KMS-11 (cell line): ENCODE measurements at regions not wholly inside any gene's neighbourhood (a gene's known extent, or its start where the extent isn't known, plus 50 kb on each side); places are given as distances from the start of the nearest gene placed in this dataset.

ENCODE experiments used
- H2AFZ ChIP-seq: fragments of 200-600 bp; sonication (generic); 2 replicates; pipeline ENCODE4 v1.6.1; 2016; ENCODE audit warnings: antibody characterized with exemption, mixed run types, low read depth
- H3K27ac ChIP-seq: fragments of 200-600 bp; sonication (generic); 2 replicates; pipeline ENCODE4 v1.6.1; 2016; ENCODE audit warnings: mild to moderate bottlenecking, mixed run types
- H3K27me3 ChIP-seq: fragments of 200-600 bp; sonication (generic); 2 replicates; pipeline ENCODE4 v1.6.1; 2017; ENCODE audit warnings: mild to moderate bottlenecking, low read depth, mixed run types, moderate library complexity; ENCODE audit not compliant: insufficient read depth
- H3K36me3 ChIP-seq: fragments of 200-600 bp; sonication (generic); 2 replicates; pipeline ENCODE4 v1.6.1; 2017; ENCODE audit warnings: mild to moderate bottlenecking, mixed run types; ENCODE audit not compliant: insufficient read depth
- H3K4me1 ChIP-seq: fragments of 200-600 bp; sonication (generic); 2 replicates; pipeline ENCODE4 v1.6.1; 2016; ENCODE audit warnings: mild to moderate bottlenecking, low read depth, mixed run types; ENCODE audit not compliant: poor library complexity, severe bottlenecking
- H3K4me2 ChIP-seq: fragments of 200-600 bp; sonication (generic); 2 replicates; pipeline ENCODE4 v1.7.0; 2016; ENCODE audit warnings: mild to moderate bottlenecking, mixed run types
- H3K4me3 ChIP-seq: fragments of 200-600 bp; sonication (generic); IDR thresholded peaks from 2 replicates; pipeline ENCODE4 v1.6.1; 2017; ENCODE audit warnings: low read depth, low read length, mixed read lengths; ENCODE audit not compliant: insufficient read depth
- H3K79me2 ChIP-seq: fragments of 200-600 bp; sonication (generic); 2 replicates; pipeline ENCODE4 v1.6.1; 2016; ENCODE audit warnings: low read depth, mixed run types; ENCODE audit not compliant: insufficient read depth
- H3K9ac ChIP-seq: fragments of 200-600 bp; sonication (generic); 2 replicates; pipeline ENCODE4 v1.6.1; 2016; ENCODE audit warnings: mild to moderate bottlenecking, mixed run types
- H4K20me1 ChIP-seq: fragments of 200-600 bp; sonication (generic); 2 replicates; pipeline ENCODE4 v1.6.1; 2016; ENCODE audit warnings: mild to moderate bottlenecking, mixed run types; ENCODE audit not compliant: insufficient read depth
- TF ChIP-seq, protein P1 (sequence below): fragments of 200-600 bp; sonication (generic); conservative IDR thresholded peaks from 2 replicates; pipeline ENCODE4 v1.6.1; 2017; ENCODE audit warnings: low read depth, mild to moderate bottlenecking, antibody characterized with exemption, low read length, moderate library complexity, mixed read lengths

DNA sequence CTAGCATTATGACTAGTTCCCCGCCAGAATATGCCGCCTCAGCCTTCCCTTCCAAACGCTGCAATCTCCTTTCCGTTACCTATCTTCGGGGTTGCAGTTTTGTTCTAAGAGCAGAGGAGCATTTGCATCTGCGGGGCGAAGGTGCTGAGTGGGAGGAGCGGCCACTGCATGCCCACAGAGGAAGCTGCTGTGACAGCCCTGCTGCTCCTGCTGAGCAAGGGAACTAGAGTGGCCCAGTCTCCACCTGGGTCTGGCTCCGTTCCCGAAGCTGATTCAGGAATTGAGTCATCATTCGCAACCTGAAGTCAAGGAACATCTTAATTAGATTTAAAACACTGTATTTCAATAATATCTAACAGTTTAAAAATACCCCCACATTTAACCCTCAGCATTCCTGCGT is 98.2 kb upstream of the TJP1 start:
- Histone ChIP-seq H3K79me2 (no peaks in the 10 kb centered on the region), H4K20me1 (no peaks in the 10 kb centered on the region), H3K4me2 (no peak overlapping the region), H2AFZ (no peak overlapping the region), H3K9ac (no peak overlapping the region), H3K36me3 (no peaks in the 10 kb centered on the region), H3K27ac (no peak overlapping the region), H3K4me3 (no peak overlapping the region), H3K27me3 (no peaks in the 10 kb centered on the region), H3K4me1 (no peaks in the 10 kb centered on the region)
- TF ChIP-seq, protein P1, sequence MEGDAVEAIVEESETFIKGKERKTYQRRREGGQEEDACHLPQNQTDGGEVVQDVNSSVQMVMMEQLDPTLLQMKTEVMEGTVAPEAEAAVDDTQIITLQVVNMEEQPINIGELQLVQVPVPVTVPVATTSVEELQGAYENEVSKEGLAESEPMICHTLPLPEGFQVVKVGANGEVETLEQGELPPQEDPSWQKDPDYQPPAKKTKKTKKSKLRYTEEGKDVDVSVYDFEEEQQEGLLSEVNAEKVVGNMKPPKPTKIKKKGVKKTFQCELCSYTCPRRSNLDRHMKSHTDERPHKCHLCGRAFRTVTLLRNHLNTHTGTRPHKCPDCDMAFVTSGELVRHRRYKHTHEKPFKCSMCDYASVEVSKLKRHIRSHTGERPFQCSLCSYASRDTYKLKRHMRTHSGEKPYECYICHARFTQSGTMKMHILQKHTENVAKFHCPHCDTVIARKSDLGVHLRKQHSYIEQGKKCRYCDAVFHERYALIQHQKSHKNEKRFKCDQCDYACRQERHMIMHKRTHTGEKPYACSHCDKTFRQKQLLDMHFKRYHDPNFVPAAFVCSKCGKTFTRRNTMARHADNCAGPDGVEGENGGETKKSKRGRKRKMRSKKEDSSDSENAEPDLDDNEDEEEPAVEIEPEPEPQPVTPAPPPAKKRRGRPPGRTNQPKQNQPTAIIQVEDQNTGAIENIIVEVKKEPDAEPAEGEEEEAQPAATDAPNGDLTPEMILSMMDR, result no peak

DNA sequence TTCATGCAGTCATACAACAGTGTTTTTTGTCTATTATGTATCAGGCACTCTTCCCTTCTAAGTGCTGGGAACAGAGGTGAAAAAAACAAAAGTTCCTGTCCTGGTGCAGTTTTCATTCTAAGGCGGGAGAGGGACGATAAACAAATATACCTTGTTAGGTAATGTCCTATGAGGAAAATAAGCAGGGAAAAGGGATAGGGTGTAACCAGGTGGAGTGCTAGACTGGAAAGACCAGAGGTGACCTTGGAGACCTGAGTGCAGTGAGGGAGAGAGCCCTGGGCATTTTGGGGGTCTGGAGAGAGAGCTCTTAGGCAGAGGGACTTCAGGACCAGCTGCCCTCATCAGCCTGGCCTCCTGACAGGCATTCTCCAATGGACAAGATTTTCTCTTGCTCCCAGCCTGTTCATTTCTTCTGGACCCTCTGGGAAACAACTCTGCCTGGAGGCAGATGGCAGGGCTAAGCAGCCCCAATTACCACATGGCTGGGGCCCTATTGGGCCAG is 97.2 kb upstream of the TJP1 start:
- TF ChIP-seq, protein P1, result no peak
- Histone ChIP-seq H3K36me3 (no peaks in the 10 kb centered on the region), H3K79me2 (no peaks in the 10 kb centered on the region)

GRCh38 chr15:29917600-29918597 is 95.6 kb upstream of the TJP1 start:
- Histone ChIP-seq H3K9ac (no peak overlapping the region), H3K4me3 (no peak overlapping the region), H4K20me1 (no peaks in the 10 kb centered on the region), H3K36me3 (no peaks in the 10 kb centered on the region), H2AFZ (no peak overlapping the region), H3K27me3 (no peaks in the 10 kb centered on the region), H3K27ac (no peak overlapping the region), H3K4me2 (no peak overlapping the region), H3K79me2 (no peaks in the 10 kb centered on the region), H3K4me1 (no peaks in the 10 kb centered on the region)
- TF ChIP-seq, protein P1, result no peak

More for the DNA sequence above, 97.2 kb upstream of the TJP1 start:
- no peaks in the 10 kb centered on the region for H3K4me1 ChIP-seq
- no peak overlapping the region for H2AFZ ChIP-seq
- no peak overlapping the region for H3K4me3 ChIP-seq
- H3K27me3 ChIP-seq, result no peaks in the 10 kb centered on the region
- H3K4me2 ChIP-seq, result no peak overlapping the region
- no peak overlapping the region for H3K27ac ChIP-seq
- no peak overlapping the region for H3K9ac ChIP-seq
- no peaks in the 10 kb centered on the region for H4K20me1 ChIP-seq

DNA sequence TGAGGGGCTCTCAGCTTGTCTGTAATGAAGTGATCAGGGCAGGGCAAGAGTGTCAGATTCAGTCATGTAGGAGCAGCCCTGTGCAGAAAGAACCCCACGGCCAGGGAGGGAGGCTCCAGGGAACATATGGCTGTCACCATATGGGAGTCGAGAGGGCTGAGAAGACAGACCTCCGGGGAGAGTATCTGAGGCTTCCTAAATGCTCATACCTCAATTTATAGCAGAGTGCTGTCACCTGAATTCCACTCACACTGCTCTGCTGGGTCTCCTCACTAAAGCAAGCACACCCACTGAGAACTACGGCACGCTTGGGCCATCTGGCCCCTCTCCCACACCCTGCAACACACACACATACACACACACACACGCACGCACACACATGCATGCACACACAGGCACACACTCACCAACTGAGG is 92.3 kb upstream of the TJP1 start:
- H3K27ac ChIP-seq, result no peak overlapping the region
- H3K9ac ChIP-seq, result no peak overlapping the region
- no peak overlapping the region for H2AFZ ChIP-seq
- H3K4me2 ChIP-seq, result no peak overlapping the region
- H3K27me3 ChIP-seq, result no peaks in the 10 kb centered on the region
- TF ChIP-seq, protein P1, result no peak
- no peaks in the 10 kb centered on the region for H4K20me1 ChIP-seq
- H3K4me3 ChIP-seq, result no peak overlapping the region
- H3K36me3 ChIP-seq, result no peaks in the 10 kb centered on the region
- no peaks in the 10 kb centered on the region for H3K79me2 ChIP-seq
- no peaks in the 10 kb centered on the region for H3K4me1 ChIP-seq
